ENCODE measurements at regions not wholly inside any gene's neighbourhood (a gene's known extent, or its start where the extent isn't known, plus 50 kb on each side); places are given as distances from the start of the nearest gene placed in this dataset.

DNA sequence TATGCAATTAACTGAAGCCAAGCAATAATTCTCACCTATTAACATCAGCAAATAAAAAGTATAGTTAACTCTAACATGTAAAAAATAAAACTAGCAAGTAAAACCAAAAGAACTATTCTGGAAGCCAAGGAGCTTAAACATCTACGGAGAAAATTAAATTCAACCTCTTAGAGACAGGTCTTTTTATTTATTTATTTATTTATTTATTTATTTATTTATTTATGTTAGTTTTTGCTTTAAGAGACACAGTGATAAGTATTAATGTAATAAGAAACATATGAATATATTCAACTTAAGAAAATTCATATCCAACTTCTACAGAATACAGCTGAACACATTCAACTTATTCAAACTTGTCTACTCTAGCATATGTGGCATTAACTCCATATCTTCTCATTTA, 472.1 kb upstream of the IZUMO3 start:
- TF ChIP-seq TARDBP (CRISPR knock-in tag; IDR thresholded peaks at IDR 0.05): no peak
- no peak for TF ChIP-seq CTCF (CRISPR knock-in tag; IDR thresholded peaks at IDR 0.05)
- TF ChIP-seq RAD21 (CRISPR knock-in tag; IDR thresholded peaks at IDR 0.05): no peak
- no peak for TF ChIP-seq SP2 (CRISPR knock-in tag; IDR thresholded peaks at IDR 0.05)
- no peak for TF ChIP-seq SAFB2 (CRISPR knock-in tag; IDR thresholded peaks at IDR 0.05; ENCODE audit: borderline replicate concordance, low read depth)

Measured in HepG2 (cell line).